ENCODE measurements at regions not wholly inside any gene's neighbourhood (a gene's known extent, or its start where the extent isn't known, plus 50 kb on each side); places are given as distances from the start of the nearest gene placed in this dataset.
"Not testable (repeated sequence)": the region's sequence is repeated elsewhere in the genome, so short reads cannot be mapped to it uniquely, and the experiment has no call there.

DNA sequence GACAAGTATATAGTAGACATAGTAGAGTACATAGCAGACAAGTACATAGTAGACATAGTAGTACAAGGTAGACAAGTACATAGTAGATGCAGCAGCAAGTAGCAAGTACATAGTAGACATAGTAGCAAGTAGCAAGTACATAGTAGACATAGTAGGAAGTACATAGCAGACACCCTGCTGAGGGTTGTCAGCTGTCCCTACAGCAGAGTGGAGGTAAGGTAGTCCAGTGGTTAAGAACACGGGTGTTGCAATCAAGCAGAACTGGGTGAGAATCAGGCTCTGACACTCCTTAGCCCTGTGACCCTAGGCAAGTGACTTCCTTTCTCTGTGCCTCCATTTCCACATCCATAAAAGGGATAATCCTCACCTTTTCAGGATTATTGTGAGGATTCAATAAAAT is 94.7 kb downstream of the NOG start:
- no peak for DNase-seq (ENCODE audit: low read depth in 4 of 4, low spot score in 2 of 4)

DNA sequence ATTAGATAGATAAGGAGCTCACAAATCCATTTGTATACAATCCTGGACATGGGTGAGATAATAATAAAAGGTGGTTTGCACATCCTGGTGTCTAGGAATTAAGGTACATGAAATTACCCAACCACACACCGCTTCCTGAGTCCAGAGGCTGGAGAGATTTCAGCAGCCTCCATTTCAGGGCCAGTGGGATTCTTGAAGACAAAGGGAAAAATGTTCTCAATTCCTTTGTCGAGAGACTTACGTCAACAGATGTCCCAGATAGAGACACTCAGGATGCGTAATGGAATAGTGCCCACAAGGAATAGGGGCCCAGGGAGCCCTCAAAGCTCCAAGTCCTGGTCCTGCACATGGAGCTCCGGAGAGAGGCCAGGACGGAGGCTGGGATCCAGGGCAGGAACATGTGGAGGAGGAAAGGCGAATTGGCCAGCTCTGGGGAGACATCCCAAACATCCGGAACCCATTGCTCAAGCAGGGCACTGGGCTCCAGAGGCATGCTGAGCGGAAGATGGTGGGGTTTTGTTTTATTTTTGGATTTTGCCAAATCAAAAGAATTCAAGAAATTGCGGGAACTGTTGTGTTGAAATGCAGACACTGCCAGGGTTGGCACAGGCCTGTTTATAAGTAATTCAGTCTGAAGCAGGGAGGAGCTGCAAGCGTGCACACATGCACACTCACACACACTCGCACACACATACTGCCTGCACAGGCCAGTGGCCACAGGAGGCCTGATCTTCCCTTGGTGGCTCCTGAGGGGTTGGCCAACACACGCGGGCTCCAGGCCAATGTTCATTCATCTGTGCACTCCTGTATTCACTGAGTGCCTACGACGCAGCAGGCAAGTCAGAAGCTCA is 97.2 kb downstream of the NOG start:
- no peak for DNase-seq (ENCODE audit: low read depth in 4 of 4, low spot score in 2 of 4)

DNA sequence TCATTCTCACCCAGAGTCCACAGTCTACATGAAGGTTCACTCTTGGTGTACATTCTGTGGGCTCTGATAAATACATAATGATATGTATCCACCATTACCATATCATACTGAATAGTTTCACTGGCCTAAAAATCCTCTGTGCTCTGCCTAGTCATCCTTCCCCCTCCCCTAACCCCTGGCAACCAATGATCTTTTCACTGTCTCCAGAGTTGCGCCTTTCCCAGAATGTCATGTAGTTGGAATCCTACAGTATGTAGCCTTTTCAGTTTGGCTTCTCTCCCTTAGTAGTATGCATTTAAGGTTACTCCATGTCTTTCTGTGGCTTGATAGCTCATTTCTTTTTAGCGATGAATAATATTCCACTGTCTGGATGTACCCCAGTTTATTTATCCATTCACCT is 101.3 kb downstream of the NOG start:
- no peak for DNase-seq (ENCODE audit: low read depth in 4 of 4, low spot score in 2 of 4)

DNA sequence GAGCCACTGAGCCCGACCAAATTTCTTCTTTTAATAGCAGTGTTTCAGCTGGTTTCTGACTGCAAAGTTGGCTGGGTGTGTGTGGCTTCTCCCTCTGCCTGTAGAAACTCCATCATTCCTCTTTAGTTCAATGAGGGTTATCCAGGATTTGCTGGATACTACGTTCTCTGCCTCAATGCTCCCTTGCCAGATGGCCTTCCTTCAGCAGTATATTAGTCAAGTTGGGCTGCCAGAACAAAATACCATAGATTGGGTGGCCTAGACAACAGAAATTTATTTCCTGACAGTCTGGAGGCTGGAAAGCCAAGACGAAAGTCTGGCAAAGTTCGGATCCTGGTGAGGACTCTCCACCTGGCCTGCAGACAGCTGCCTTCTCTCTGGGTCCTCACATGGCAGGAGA is 103.7 kb downstream of the NOG start:
- no peak for DNase-seq (ENCODE audit: low read depth in 4 of 4, low spot score in 2 of 4)

DNA sequence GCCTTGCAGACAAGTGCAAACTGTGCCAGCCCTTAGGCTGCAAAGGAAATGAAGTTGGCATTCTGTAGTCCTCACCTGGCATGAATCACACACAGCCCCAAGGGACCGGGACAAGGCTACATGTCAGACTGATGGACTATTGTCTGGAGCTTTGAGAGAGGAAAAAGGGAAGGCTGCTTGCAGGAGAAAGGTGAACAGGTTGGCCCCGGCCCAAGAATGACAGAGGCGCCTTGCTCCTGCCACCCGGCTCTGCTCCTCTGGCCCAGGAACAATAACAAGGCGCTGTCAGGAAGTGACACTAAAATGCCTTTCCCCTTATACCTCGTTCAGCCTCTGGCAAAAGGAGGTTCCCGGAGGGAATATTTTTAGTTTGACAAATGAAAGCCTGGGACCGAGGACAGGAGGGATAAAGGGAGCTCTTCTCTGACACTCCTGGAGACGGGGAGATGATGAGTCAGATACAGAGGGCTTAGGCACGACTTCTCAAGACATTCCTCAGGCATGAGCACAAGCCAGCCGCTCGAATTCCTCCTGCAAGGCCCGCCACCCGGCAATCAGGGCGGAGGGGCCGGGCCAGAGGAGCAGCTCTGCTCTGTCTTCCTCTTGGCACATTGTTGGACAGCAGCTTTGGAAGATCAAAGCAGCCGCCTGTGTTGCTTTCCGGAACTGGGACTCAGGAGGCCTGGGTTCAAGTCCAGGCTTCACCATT is 105.8 kb downstream of the NOG start:
- DNase-seq (ENCODE audit: low read depth in 4 of 4, low spot score in 2 of 4), result peak in 1 of 4 donors; percentile 23

DNA sequence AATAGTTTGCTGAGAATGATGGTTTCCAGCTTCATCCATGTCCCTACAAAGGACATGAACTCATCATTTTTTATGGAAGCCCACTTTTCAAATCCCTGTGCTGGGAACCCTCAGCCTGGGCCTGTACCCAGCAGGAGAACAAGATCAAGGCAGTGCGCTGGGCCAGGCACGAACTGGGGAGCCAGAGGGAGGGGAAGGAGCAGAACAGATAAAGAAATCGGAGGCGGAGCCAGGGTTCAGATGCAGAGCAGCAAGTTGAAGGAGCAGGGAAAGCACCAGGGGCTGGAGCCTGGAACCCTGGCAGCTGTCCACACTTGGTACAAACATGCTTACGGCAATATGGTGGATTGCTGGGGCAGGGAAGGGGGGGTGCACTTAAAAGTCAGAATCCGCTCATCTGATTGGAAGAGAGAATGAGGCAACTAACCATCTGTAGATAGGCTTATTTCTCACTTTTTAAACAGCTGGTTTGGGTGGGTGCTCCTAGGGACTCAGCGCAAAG is 107.5 kb downstream of the NOG start:
- no peak for DNase-seq (ENCODE audit: low read depth in 4 of 4, low spot score in 2 of 4)

DNA sequence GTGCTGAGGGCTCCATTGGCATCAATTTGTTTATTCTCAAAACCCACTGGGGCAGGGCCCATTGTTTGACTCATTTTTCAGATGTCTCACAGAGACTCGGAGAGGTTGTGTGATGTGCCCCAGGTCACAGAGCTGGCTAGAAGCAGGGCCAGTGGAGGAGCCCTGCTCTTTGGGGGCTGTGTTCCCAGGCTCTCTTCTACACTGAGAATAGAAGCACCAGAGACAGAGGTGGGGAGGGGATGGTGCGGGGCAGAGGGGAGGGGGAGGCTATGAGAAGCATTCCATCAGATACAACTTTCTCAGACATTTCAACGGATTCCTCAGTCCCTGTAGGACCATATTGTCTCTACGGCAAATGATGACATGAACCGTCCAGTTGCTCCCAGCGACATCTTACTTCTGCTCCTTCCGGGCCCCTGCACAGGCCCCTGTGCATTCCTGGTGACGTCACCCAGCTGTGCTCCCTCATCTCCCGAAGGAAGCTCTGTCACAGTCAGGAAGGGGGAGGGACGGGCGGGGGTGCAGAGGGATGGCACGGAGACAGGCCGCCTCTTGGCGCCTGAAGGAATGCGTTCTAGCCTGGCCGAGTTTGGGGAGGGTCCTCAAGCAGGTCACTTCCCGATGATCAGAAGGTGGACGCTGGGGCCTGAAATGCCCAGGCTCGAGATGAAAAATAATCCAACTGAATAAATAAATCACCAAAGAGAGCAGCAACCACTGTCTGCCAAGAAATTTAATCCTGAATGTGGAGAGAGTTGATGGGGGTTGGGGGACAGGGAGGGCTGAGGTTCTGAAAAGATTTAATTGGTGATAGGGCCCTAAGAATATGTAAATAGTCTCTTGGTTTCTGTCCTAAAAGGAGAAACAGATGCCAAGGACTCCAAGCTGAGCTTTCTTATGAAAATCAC is 114.1 kb downstream of the NOG start:
- peak in 3 of 4 donors; percentile 41 to 55 (median 44) for DNase-seq (ENCODE audit: low read depth in 4 of 4, low spot score in 2 of 4)

DNA sequence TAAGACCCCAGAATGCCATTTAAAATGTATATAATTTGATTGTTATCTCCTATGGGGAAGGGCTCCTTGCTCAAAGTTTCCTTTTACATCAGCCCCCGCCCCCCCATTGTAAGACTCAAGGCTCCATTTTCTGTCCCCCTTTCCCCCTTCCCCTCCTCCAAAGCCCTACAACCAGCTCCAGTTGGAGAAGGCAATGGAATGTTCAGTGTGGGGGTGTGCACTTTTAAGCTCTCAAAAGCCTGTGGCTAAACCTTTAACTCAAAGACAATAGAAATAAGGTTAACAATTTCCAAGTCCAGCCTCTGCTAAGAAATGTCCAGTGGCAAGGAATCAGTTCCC is 114.7 kb downstream of the NOG start:
- DNase-seq (ENCODE audit: low read depth in 4 of 4, low spot score in 2 of 4), result no peak

DNA sequence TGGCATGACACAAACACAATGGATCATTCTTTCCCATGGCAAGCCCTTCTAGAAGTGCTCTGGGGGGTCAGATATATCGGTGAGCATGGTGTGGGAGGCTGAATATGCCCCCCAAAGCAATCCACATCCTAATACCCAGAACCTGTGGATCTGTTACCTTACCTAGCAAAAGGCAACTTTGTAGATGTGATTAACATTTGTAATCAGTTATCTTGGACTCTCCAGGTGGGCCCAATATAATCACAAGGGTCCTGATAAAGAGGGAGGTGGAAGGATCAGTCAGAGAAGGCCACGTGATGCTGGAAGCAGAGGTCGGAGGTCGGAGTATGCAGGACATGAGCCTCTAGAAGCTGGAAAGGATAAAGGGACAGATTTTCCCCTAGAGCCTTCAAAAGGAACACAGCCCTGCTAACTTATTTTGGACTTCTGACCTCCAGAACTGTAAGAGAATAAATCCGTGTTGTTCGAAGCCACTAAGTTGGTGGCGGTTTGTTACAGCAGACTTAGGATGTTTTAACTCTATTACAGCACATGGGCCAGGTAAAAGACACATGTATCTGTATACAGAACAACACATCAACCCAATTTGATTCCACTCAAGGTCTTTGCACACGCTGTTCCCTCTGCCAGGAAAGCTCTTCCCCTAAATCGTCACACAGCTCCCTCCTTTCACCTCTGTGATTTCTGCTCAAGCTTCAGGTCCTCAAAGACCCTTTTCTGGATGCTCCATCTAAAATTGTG is 115.3 kb downstream of the NOG start:
- DNase-seq (ENCODE audit: low read depth in 4 of 4, low spot score in 2 of 4), result no peak

DNA sequence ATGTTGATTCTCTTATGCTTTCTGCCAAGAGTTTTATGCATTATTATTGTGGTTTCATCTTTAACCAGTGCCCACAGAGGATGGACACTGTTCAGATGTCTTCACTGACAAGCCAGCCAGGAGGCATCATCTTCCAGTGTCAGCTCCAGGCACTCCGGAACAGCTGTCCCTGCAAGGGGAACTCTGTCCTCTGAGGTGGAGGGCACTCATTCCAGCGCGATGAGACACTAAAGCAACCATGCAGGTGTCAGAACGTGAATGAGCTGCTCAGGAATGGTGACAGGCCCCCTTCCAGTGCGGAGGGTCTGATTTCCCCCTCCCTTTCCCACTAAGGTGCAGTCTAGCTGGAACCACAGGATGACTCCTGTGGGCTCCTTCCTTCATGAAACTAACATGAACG is 117.5 kb downstream of the NOG start:
- no peak for DNase-seq (ENCODE audit: low read depth in 4 of 4, low spot score in 2 of 4)

DNA sequence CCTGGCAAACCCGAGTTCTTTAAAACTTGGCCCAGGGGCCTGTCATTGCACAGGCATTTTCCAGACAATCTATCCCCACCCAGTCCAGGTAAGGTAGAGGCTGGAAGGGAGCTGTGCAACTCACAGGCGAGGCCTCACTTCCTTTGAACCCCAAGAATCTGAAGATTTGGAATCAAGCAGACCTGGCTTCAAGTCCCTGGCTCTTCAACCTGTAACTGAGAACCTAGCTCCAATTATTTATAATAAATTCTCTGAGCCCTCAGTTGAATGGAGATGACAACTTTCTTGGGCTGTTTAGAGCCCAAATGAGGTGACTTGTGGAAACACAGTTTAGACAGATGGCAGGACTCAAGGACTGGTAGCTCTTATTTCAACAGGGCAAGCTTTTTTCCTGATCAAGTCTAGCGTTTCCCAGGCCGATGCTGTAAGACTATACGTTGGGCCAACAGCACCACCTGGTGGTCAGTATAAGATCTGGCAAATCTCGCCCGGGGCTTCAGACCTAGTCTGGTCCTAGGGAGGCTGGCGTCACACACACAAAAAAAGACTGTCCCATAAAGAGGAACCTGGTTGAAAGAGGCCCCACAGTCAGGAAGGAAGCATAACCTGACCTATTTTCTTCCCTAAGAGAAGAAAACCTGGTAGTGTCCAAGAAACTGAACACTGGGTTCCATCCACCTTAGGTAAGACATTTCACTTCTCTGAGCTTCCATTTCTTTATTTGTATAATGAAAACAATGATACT is 117.9 kb downstream of the C17orf67 start:
- DNase-seq (ENCODE audit: low read depth in 4 of 4, low spot score in 2 of 4), result peak; percentile 63 to 72 (median 68)

DNA sequence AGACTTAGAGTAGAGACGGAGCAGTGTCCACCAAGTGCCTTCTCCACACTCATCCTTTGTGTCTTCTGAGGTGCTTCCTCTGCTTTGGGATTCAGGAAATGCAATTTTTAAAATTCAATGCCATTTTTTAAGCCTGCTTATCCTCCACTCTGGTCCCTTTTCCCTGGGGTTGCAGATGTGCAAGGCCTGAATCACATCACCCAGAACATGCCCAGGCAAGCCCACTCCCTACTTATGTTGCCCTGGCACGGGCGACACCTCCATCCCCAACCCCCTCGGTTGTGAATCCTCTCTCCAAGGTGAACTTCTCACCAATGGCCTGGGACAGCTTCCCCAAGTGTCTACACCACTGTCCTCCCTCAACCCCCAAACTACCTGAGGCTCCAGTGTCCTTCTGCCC is 116.2 kb downstream of the C17orf67 start:
- DNase-seq (ENCODE audit: low read depth in 4 of 4, low spot score in 2 of 4), result no peak

DNA sequence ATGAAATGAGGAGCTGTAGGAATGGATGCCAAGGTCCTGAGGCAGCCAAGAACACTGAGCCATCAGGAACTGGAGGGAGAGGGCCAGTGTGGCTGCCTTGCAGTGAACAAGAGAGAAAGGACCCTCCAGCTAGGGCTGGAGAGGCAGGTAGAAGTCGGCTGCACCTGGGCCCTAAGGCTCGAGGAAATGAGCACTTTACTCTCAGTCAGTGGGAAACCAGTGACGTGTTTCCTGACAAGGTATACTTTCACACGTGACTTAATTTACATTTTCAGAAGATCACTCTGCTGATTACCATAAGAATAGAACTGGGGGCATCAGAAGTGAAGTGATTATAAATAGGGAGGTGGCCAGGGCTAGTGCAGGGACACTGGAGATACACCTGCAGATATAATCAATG is 115.2 kb downstream of the C17orf67 start:
- no peak for DNase-seq (ENCODE audit: low read depth in 4 of 4, low spot score in 2 of 4)

DNA sequence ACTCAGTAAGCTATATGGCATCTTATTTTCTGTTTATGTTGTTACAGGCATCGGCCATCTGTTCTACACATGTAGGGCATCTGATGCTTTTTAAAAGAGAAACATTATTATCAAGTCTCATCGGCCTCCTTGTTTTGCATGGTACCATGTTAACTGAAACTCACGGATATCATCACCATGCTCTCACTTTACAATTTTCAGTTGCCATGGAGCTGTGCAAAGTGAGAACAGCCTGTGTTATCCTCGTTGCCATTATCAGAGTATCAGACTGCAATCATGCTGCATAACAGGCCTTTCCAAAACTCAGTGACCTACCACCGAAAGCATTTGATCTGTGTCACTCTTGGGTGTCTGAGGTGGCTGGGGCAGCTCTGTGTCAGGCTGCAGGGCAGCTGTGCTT is 110.3 kb downstream of the C17orf67 start:
- no peak for DNase-seq (ENCODE audit: low read depth in 4 of 4, low spot score in 2 of 4)

DNA sequence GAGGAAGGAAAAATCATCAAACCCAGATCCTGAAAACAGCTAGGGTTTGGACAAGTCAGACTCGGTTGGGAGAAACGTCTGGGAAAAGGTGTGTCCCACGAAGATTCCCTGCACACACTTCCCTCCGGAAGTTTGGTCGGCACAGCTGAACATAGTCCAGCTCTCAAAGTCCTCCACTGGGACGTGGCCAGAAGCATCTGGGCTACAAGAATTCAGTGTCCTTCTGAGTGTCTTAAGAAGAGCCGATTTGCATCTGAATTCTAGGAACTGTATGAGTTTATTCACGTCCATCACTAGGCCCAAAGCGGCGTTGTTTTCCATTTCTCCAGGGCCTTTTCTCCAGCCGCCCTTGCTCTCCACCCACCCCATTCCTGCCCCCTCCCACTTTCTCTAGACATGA is 109.1 kb downstream of the C17orf67 start:
- DNase-seq (ENCODE audit: low read depth in 4 of 4, low spot score in 2 of 4), result no peak

DNA sequence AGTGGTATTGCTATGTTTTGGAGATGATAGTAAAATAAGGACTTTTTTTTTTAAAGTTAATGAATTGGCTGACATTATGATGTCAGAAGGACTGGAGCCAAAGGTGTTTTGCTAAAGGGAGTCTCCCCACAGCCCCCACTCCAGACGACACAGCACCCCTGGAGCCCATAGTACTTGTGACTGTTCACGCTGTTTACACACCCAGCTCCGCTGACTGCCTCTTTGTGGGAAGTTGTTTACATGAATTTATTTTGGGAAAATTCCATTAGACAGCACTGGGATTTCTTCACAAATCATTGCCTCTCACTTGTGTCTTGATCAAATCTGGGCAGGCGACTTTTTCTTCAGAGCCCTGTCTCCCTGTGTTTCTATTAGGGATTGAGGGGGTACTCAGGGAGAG is 108.6 kb downstream of the C17orf67 start:
- DNase-seq (ENCODE audit: low read depth in 4 of 4, low spot score in 2 of 4), result no peak

DNA sequence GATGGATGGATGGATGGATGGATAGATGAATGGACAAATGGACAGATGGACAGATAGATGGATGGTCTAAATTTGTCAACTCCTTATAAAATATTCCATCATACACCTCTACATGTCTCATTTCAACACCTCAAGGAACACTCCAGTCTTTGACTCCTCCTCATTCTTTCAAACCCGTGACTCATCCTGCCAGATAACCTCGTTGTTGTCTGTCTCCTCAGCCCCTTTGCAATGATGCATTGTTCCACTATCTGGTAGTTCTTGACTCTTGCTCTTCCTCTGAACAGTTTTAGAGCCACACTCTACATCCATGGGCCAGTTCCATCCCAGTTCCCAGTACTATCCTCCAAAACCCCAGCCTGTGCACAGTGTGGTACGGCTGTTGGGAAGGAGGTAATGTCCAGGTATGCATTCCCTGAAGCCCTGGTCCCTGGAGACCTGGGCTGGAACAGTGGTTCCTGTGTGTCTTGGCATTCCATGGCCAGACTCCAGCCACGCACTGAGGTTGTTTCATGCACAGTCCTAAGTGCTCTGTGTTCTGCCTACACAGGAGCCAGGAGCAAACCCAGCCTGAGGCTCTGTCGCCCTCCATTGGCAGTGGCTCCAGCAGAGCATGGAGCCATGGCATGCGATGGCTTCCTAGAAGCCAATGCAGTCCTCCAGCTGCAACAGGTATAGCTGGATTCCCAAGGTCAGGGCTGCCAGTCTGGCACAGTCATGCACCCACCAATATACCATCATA is 105.7 kb downstream of the C17orf67 start:
- no peak for DNase-seq (ENCODE audit: low read depth in 4 of 4, low spot score in 2 of 4)

DNA sequence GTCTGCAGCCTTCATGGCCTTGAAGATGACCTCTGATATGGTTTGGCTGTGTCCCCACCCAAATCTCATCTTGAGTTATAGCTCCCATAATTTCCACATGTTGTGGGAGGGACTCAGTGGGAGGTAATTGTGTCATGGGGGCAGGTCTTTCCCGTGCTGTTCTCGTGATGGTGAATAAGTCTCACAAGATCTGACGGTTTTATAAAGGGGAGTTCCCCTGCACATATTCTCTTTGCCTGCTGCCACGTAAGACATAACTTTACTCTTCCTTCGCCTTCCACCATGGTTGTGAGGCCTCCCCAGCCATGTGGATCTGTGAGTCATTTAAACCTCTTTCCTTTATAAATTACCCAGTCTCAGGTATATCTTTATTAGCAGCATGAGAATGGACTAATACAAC is 102.6 kb downstream of the C17orf67 start:
- not testable (repeated sequence) for DNase-seq (ENCODE audit: low read depth in 4 of 4, low spot score in 2 of 4)

DNA sequence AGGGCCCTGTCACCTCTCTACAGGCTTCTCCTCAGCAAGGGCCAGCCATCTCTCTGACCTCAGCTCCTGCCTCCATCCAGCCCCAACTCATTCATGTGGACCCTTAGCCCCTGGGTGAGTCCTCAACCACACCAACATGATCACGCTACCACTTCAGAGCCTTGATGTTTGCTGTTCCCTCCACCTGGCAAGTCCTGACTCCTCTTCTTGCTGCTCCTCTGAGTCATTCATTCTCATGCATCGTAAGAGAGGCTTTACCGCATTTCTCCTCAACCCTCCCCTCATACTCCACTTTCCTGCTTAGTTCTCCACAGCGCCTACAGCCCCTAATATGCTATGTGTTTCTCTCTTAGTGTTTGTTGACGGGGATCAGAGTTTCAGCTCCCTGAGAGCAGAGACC is 99.9 kb downstream of the C17orf67 start:
- no peak for DNase-seq (ENCODE audit: low read depth in 4 of 4, low spot score in 2 of 4)

All from left renal cortex interstitium (tissue), 4 donors.